HEK293T (cell line): ENCODE measurements at regions not wholly inside any gene's neighbourhood (a gene's known extent, or its start where the extent isn't known, plus 50 kb on each side); places are given as distances from the start of the nearest gene placed in this dataset.

Source experiments
- CTCF ChIA-PET: fragments of 350-600 bp; formaldehyde crosslinking; extraction: SDS; loops from one replicate; lab custom pipeline; 2021; ENCODE audit warnings: antibody characterized with exemption, inconsistent platforms; lab: Yijun Ruan, JAX
- POLR2A ChIA-PET: fragments of 350-600 bp; formaldehyde crosslinking; extraction: SDS; loops from one replicate; lab custom pipeline; 2020; ENCODE audit warnings: antibody characterized with exemption, inconsistent platforms; lab: Yijun Ruan, JAX
- DNase-seq: peaks from one replicate; pipeline ENCODE4 v3.0.0; 2012; ENCODE audit warnings: mixed read lengths; ENCODE audit errors: extremely low spot score
- ARNT ChIP-seq: fragments of 450-650 bp; IDR thresholded peaks from 2 replicates; pipeline ENCODE4 v1.6.1; 2017; ENCODE audit warnings: mild to moderate bottlenecking
- BHLHE40 ChIP-seq: fragments of 450-650 bp; IDR thresholded peaks from 2 replicates; pipeline ENCODE4 v1.6.1; 2016; ENCODE audit warnings: mild to moderate bottlenecking, moderate library complexity, borderline replicate concordance
- CTBP1 ChIP-seq: fragments of 450-650 bp; IDR thresholded peaks from 2 replicates; pipeline ENCODE4 v1.6.1; 2016; ENCODE audit warnings: borderline replicate concordance
- ELF4 ChIP-seq: fragments of 450-650 bp; IDR thresholded peaks from 2 replicates; pipeline ENCODE4 v1.6.1; 2017; ENCODE audit warnings: antibody characterized with exemption
- FOXA1 ChIP-seq: fragments of 450-650 bp; IDR thresholded peaks from 2 replicates; pipeline ENCODE4 v1.6.1; 2016; ENCODE audit warnings: mild to moderate bottlenecking
- FOXK2 ChIP-seq: fragments of 450-650 bp; IDR thresholded peaks from 2 replicates; pipeline ENCODE4 v1.6.1; 2016; ENCODE audit warnings: mild to moderate bottlenecking
- FOXM1 ChIP-seq: fragments of 450-650 bp; IDR thresholded peaks from 2 replicates; pipeline ENCODE4 v1.6.1; 2017; ENCODE audit warnings: mild to moderate bottlenecking, borderline replicate concordance
- HDGF ChIP-seq: fragments of 450-650 bp; IDR thresholded peaks from 2 replicates; pipeline ENCODE4 v1.6.1; 2017; ENCODE audit warnings: antibody characterized with exemption, borderline replicate concordance
- L3MBTL2 ChIP-seq: fragments of 450-650 bp; conservative IDR thresholded peaks from 2 replicates; pipeline ENCODE4 v1.6.1; 2016; ENCODE audit warnings: mild to moderate bottlenecking
- LEF1 ChIP-seq: fragments of 450-650 bp; IDR thresholded peaks from 2 replicates; pipeline ENCODE4 v1.6.1; 2017; ENCODE audit warnings: mild to moderate bottlenecking, borderline replicate concordance
- NFRKB ChIP-seq: fragments of 450-650 bp; IDR thresholded peaks from 2 replicates; pipeline ENCODE4 v1.6.1; 2016; ENCODE audit warnings: mild to moderate bottlenecking, moderate library complexity
- SP1 ChIP-seq: fragments of 450-650 bp; IDR thresholded peaks from 2 replicates; pipeline ENCODE4 v1.6.1; 2017
- SUZ12 ChIP-seq: fragments of 450-650 bp; IDR thresholded peaks from 2 replicates; pipeline ENCODE4 v1.6.1; 2016; ENCODE audit warnings: mild to moderate bottlenecking
- TARDBP ChIP-seq: fragments of 450-650 bp; IDR thresholded peaks from 2 replicates; pipeline ENCODE4 v1.6.1; 2016
- ZNF384 ChIP-seq: fragments of 450-650 bp; IDR thresholded peaks from 2 replicates; pipeline ENCODE4 v1.6.1; 2016
- TF ChIP-seq, protein P1 (sequence below): fragments of 450-650 bp; IDR thresholded peaks from 2 replicates; pipeline ENCODE4 v1.6.1; 2016

DNA sequence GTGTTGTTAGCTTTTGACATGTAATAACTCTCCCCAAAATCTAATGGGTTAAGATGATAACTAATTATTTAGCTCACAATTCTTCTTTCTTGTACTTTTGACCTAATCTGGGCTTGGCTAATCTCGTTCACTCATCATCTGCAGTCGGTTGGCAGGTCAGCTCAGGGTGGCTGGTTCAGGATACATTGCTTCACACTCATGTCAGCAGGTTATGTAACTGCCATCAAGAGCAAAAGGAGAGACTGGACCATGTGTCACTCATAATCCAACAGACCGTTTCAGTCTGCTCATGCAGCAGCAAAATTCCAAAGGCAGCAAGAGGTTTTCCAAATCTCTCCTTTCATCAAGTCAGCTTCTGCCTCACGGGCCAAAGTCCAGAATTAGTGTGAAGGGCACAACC, 998.4 kb upstream of the CTNND2 start:
- POLR2A ChIA-PET, result no interaction called here
- TF ChIP-seq, protein P1, sequence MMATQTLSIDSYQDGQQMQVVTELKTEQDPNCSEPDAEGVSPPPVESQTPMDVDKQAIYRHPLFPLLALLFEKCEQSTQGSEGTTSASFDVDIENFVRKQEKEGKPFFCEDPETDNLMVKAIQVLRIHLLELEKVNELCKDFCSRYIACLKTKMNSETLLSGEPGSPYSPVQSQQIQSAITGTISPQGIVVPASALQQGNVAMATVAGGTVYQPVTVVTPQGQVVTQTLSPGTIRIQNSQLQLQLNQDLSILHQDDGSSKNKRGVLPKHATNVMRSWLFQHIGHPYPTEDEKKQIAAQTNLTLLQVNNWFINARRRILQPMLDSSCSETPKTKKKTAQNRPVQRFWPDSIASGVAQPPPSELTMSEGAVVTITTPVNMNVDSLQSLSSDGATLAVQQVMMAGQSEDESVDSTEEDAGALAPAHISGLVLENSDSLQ, result no peak
- TF ChIP-seq FOXM1, result no peak
- no peak for TF ChIP-seq ELF4
- TF ChIP-seq HDGF, result no peak
- no peak for TF ChIP-seq ZNF384
- no peak for TF ChIP-seq SP1
- TF ChIP-seq ARNT, result no peak
- no peak for TF ChIP-seq LEF1
- TF ChIP-seq L3MBTL2, result no peak
- no peak for TF ChIP-seq TARDBP
- TF ChIP-seq CTBP1, result no peak
- no peak for TF ChIP-seq FOXA1
- CTCF ChIA-PET, result no interaction called here
- DNase-seq, result no peak

DNA sequence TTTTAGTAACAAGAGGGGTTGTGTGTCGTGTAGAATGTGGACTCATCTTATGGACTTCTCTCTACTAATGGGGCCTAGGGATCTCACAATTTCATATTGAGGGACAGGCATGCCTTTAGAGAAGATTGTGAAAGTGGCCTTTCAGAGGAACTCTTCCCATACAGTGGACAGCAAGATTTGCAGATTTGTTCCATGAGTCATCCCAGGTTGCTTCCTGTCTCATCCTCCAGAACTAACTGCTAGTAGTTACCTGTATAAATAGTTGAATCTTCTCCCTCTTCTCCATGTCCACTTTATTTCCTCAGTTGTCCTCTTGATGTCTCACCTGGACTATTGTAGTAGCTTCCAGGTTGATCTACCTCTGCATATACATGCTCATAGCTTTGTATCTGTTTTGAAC, 997.5 kb upstream of the CTNND2 start:
- TF ChIP-seq TARDBP (no peak), FOXM1 (no peak), ARNT (no peak), ZNF384 (no peak), LEF1 (no peak), SP1 (no peak), BHLHE40 (no peak), FOXA1 (no peak), CTBP1 (no peak), L3MBTL2 (no peak), SUZ12 (no peak), NFRKB (no peak), FOXK2 (no peak), HDGF (no peak), ELF4 (no peak)
- TF ChIP-seq, protein P1, result no peak
- CTCF ChIA-PET, result no interaction called here
- POLR2A ChIA-PET, result no interaction called here
- DNase-seq, result no peak

DNA sequence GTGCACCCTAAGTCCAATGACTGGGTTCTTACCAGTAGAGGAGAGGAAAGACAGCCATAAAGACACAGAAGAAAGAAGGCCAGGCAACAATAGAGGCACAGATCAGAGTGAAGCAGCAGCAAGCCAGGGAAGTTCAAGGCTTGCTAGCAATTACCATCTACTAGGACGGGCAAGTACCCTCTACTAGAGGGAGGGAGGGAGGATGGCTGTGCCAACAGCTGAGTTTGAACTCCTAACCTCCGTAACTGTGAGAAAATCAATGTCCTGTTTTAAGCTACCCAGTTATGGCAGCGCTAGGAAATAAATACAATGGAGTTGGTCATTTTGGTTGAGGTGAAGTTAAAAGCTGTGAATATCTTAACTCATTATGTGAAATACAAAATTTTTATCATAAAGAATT, 991.8 kb upstream of the CTNND2 start:
- ChIA-PET POLR2A (no interaction called here), CTCF (no interaction called here)
- TF ChIP-seq, protein P1, result no peak
- TF ChIP-seq ELF4, result no peak
- no peak for TF ChIP-seq FOXA1
- no peak for TF ChIP-seq LEF1
- no peak for TF ChIP-seq L3MBTL2
- TF ChIP-seq ZNF384, result no peak
- TF ChIP-seq FOXK2, result no peak
- no peak for TF ChIP-seq BHLHE40
- no peak for DNase-seq

- TF ChIP-seq ARNT, result no peak
- TF ChIP-seq SP1, result no peak
- no peak for TF ChIP-seq LEF1
- ChIA-PET CTCF (no interaction called here), POLR2A (no interaction called here)
- no peak for DNase-seq
Observed at GRCh38 chr5:12885018-12885417, 980.8 kb upstream of the CTNND2 start.

DNA sequence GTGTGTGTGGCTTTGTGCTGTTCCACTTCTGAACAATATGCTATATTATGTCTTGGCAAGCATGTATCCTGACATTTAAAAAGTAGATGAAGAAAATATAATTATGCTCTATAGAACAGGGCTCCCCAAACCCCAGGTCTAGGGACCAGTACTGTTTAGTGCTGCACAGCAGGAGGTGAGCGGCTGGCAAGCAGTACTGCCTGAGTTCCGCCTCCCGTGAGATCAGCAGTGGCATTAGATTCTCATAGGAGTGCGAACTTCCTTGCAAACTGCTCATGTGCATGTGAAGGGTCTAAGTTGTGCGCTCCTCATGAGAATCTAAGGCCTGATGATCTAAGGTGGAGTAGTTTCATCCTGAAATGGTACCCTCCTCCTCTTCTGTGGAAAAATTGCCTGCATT, 979.1 kb upstream of the CTNND2 start:
- POLR2A ChIA-PET, result no interaction called here
- no peak for DNase-seq
- CTCF ChIA-PET, result no interaction called here
- no peak for TF ChIP-seq NFRKB
- TF ChIP-seq SP1, result no peak
- TF ChIP-seq BHLHE40, result no peak
- no peak for TF ChIP-seq FOXA1
- no peak for TF ChIP-seq HDGF
- TF ChIP-seq, protein P1, result no peak
- TF ChIP-seq L3MBTL2, result no peak

DNA sequence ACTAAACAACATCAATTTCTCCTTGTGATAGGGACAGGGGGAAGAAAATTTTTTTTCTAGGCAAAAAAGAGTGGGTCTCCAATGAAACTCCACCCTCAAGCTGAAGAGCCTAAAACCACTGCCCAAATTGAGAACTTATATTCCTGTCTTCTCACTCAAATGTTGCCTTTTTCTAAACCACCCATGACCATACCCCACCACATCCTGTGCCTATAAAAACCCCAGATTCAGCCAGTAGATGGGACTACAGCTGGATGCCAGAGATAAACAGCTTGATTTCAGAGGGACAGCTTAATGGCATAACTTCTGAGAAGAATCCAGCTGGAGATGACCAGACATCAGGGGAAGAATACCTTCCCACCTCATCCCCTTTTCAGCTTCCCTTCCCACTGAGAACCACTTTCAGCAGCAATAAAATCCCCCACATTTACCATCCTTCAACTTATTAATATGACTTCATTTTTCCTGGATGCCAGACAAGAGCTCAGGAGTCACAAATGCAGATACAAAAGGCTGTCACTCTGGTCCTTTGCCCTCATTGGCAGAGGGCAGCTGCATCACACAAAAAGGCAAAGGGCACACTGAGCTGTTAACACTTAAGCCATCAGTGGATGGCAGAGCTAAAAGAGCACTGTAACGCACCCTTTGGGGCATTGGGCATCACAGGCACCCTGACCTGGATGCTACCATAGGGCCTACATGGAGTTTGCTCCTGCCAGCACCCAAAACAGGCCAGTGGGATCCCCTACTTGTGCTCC, 972.5 kb upstream of the CTNND2 start:
- ChIA-PET CTCF (no interaction called here), POLR2A (no interaction called here)
- no peak for DNase-seq
- TF ChIP-seq FOXK2 (no peak), CTBP1 (no peak), SP1 (no peak)
